ENCODE measurements at regions not wholly inside any gene's neighbourhood (a gene's known extent, or its start where the extent isn't known, plus 50 kb on each side); places are given as distances from the start of the nearest gene placed in this dataset.
A peak's percentile ranks its signal among the peaks of the same experiment; 100 is the strongest.
"Not testable (repeated sequence)": the region's sequence is repeated elsewhere in the genome, so short reads cannot be mapped to it uniquely, and the experiment has no call there.

- Histone ChIP-seq H3K4me1 (ENCODE audit: control insufficient read depth, insufficient read depth, low read length, poor library complexity, severe bottlenecking) (no peaks in the 10 kb centered on the region), H3K36me3 (ENCODE audit: control insufficient read depth, insufficient read depth, low read length) (no peaks in the 10 kb centered on the region), H3K9me3 (ENCODE audit: control insufficient read depth, low read length) (no peaks in the 10 kb centered on the region), H3K27ac (ENCODE audit: low read depth, low read length, severe bottlenecking) (no peak overlapping the region), H3K4me3 (ENCODE audit: extremely low read depth, insufficient read depth, low read length, poor library complexity, severe bottlenecking) (no peak overlapping the region)
- 80% methylated on average over 1 of the region's 3 CpGs; no CpG with 5 or more reads in 1 of the 2 experiments for WGBS, 2 experiments (ENCODE audit: insufficient coverage in 2 of 2)
These were observed 174.4 kb upstream of the SPIN4 start for GRCh38 chrX:63525491-63525890.

DNA sequence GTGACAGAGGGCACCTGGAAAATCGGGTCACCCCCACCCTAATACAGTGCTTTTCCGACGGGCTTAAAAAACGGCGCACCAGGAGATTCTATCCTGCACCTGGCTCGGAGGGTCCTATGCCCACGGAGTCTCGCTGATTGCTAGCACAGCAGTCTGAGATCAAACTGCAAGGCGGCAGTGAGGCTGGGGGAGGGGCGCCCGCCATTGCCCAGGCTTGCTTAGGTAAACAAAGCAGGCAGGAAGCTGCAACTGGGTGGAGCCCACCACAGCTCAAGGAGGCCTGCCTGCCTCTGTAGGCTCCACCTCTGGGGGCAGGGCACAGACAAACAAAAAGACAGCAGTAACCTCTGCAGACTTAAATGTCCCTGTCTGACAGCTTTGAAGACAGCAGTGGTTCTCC, 168.2 kb upstream of the SPIN4 start:
- not testable (repeated sequence) for H3K36me3 ChIP-seq (ENCODE audit: control insufficient read depth, insufficient read depth, low read length); H3K27ac ChIP-seq (ENCODE audit: low read depth, low read length, severe bottlenecking); H3K4me3 ChIP-seq (ENCODE audit: extremely low read depth, insufficient read depth, low read length, poor library complexity, severe bottlenecking); H3K4me1 ChIP-seq (ENCODE audit: control insufficient read depth, insufficient read depth, low read length, poor library complexity, severe bottlenecking); H3K9me3 ChIP-seq (ENCODE audit: control insufficient read depth, low read length)
- WGBS, 2 experiments (ENCODE audit: insufficient coverage in 2 of 2): no CpG with 5 or more reads among the region's 11 CpGs

DNA sequence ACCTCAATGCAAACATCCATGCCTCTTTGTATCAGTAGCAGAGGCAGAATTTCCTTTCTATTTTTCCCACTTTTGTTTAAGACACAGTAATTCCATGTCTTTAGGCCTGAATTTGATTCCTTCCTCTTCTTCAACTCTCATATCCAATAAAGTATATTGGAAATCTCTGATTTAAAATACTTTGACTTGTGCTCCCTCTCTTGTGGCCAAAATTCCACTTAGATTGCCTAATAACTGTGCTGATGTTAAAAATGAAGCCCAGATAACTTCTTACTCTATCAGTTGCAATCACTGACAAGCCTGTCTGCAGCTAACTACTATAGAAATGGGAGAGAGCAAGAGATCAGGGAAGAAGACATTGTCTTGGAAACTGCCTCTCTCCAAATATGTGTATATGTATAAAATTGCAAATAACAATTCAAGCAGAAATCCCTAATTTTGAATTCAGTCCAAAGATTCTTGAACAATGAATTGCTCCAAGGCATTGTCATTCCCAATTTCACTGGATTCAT, 163.5 kb upstream of the SPIN4 start:
- no peak overlapping the region for H3K4me3 ChIP-seq (ENCODE audit: extremely low read depth, insufficient read depth, low read length, poor library complexity, severe bottlenecking)
- H3K36me3 ChIP-seq (ENCODE audit: control insufficient read depth, insufficient read depth, low read length): no peaks in the 10 kb centered on the region
- H3K4me1 ChIP-seq (ENCODE audit: control insufficient read depth, insufficient read depth, low read length, poor library complexity, severe bottlenecking): peaks cover 5% of the 10 kb centered on the region
- no peak overlapping the region for H3K27ac ChIP-seq (ENCODE audit: low read depth, low read length, severe bottlenecking)
- no peaks in the 10 kb centered on the region for H3K9me3 ChIP-seq (ENCODE audit: control insufficient read depth, low read length)

DNA sequence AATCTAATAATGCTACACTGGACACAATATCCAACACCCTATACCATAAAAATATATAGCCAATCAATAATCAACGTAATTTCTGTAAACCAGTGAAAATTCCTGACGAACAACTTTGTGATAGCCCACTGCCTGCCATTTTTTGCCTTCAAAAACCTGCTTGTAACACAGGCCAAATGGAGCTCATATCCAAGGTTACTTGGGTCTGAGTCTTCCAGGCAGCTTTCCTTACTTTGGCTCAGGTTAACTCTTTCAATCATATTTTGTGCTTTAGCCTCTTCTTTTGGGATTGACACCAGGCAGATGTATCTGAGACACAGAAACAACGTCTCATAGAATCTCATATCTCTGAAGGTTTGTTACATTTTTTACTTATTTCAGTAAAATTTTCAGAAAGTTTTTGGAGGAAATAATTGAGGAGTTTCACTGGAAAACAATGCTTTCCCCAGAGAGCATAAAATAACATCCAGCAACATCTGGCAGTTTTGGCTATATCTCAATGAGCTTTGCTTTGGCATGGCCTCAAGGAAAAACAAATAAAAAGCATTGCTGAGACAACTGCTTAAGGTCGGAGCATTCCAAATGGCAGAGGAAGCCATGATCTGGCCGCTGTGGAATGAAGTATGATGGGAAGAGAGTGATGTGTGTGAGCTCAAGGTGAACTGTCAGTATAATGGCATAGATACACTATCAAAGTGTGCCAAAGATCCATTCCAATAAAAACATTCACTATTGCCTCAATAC, 162.9 kb upstream of the SPIN4 start:
- no peak overlapping the region for H3K4me3 ChIP-seq (ENCODE audit: extremely low read depth, insufficient read depth, low read length, poor library complexity, severe bottlenecking)
- H3K9me3 ChIP-seq (ENCODE audit: control insufficient read depth, low read length): no peaks in the 10 kb centered on the region
- H3K36me3 ChIP-seq (ENCODE audit: control insufficient read depth, insufficient read depth, low read length): no peaks in the 10 kb centered on the region
- peaks cover 5% of the 10 kb centered on the region for H3K4me1 ChIP-seq (ENCODE audit: control insufficient read depth, insufficient read depth, low read length, poor library complexity, severe bottlenecking)
- 89 to 100% methylated on average over 1 to 3 of the region's 5 CpGs for WGBS, 2 experiments (ENCODE audit: insufficient coverage in 2 of 2)
- H3K27ac ChIP-seq (ENCODE audit: low read depth, low read length, severe bottlenecking): no peak overlapping the region

DNA sequence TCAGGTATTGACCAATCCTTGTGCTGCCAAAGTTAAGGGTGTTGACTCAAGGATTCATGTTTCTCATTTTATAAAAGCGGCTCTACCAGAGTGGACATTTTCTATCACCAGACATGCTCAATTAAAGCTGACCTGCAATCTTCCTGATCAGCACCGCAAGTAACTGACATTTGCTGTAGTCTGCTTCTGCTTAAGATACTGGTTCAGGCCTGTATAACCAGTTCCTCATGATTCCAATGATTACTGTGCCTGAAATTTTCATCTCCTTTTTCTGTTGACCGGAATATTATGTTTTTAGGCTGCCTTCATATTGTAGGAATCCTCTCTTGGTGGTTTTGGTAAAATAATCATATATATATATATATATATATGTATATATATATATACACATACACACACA, 160.2 kb upstream of the SPIN4 start:
- Histone ChIP-seq H3K27ac (ENCODE audit: low read depth, low read length, severe bottlenecking) (no peak overlapping the region), H3K4me1 (ENCODE audit: control insufficient read depth, insufficient read depth, low read length, poor library complexity, severe bottlenecking) (peaks cover 5% of the 10 kb centered on the region), H3K36me3 (ENCODE audit: control insufficient read depth, insufficient read depth, low read length) (no peaks in the 10 kb centered on the region), H3K4me3 (ENCODE audit: extremely low read depth, insufficient read depth, low read length, poor library complexity, severe bottlenecking) (no peak overlapping the region), H3K9me3 (ENCODE audit: control insufficient read depth, low read length) (no peaks in the 10 kb centered on the region)
- WGBS, 2 experiments (ENCODE audit: insufficient coverage in 2 of 2): 100% methylated on average over 2 of the region's 3 CpGs; no CpG with 5 or more reads in 1 of the 2 experiments

DNA sequence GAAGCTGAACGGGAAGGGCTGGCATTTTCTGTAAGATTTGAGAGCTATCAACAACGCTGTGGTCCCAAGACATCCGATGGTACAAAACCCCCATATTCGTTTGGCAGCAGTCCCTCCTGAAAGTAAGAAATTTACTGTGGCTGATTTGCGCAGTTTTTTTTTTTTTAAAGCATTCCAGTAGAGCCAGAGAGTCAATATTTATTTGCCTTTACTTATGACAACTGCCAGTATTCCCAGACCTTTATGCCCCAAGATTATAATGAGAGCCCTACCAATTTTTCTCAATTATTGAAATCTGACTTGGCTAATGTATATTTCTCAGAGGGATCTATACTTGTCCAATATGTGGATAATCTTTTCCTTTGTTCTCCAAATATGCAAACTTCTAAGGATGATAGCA, 157.5 kb upstream of the SPIN4 start:
- Histone ChIP-seq H3K36me3 (ENCODE audit: control insufficient read depth, insufficient read depth, low read length) (no peaks in the 10 kb centered on the region), H3K4me3 (ENCODE audit: extremely low read depth, insufficient read depth, low read length, poor library complexity, severe bottlenecking) (no peak overlapping the region), H3K4me1 (ENCODE audit: control insufficient read depth, insufficient read depth, low read length, poor library complexity, severe bottlenecking) (peaks cover 6% of the 10 kb centered on the region), H3K27ac (ENCODE audit: low read depth, low read length, severe bottlenecking) (no peak overlapping the region), H3K9me3 (ENCODE audit: control insufficient read depth, low read length) (no peaks in the 10 kb centered on the region)
- 96% methylated on average over 3 of the region's 5 CpGs; no CpG with 5 or more reads in 1 of the 2 experiments for WGBS, 2 experiments (ENCODE audit: insufficient coverage in 2 of 2)

GRCh38 chrX:63506320-63506719, 155.2 kb upstream of the SPIN4 start:
- peaks cover 6% of the 10 kb centered on the region for H3K4me1 ChIP-seq (ENCODE audit: control insufficient read depth, insufficient read depth, low read length, poor library complexity, severe bottlenecking)
- WGBS, 2 experiments (ENCODE audit: insufficient coverage in 2 of 2): no CpG with 5 or more reads among the region's 1 CpG

DNA sequence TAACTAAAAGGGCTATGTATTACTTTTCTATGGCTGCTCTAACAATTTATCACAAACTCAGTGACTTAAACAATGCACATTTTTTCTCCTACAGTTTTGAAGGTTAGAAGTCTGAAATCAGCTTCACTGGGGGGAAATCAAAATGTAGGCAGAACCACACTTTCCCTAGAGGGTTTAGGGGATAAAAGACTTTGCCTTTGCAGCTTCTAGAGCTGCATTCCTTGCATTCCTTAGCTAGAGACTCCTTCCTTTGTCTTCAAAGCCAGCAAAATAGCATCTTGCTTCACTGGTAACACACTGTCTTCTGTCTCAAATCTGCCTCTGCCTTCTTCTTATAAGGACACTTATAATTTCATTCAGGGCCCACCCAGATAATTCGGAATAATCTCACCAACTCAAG, 152.4 kb upstream of the SPIN4 start:
- peak overlapping the region; percentile 62 for H3K27ac ChIP-seq (ENCODE audit: low read depth, low read length, severe bottlenecking)
- WGBS, 2 experiments (ENCODE audit: insufficient coverage in 2 of 2): no CpG with 5 or more reads among the region's 1 CpG
- no peaks in the 10 kb centered on the region for H3K36me3 ChIP-seq (ENCODE audit: control insufficient read depth, insufficient read depth, low read length)
- peaks cover 2% of the 10 kb centered on the region for H3K9me3 ChIP-seq (ENCODE audit: control insufficient read depth, low read length)
- peaks cover 6% of the 10 kb centered on the region for H3K4me1 ChIP-seq (ENCODE audit: control insufficient read depth, insufficient read depth, low read length, poor library complexity, severe bottlenecking)
- H3K4me3 ChIP-seq (ENCODE audit: extremely low read depth, insufficient read depth, low read length, poor library complexity, severe bottlenecking): no peak overlapping the region

More at GRCh38 chrX:63506320-63506719, 155.2 kb upstream of the SPIN4 start:
- no peaks in the 10 kb centered on the region for H3K9me3 ChIP-seq (ENCODE audit: control insufficient read depth, low read length)
- H3K27ac ChIP-seq (ENCODE audit: low read depth, low read length, severe bottlenecking): no peak overlapping the region
- no peaks in the 10 kb centered on the region for H3K36me3 ChIP-seq (ENCODE audit: control insufficient read depth, insufficient read depth, low read length)
- H3K4me3 ChIP-seq (ENCODE audit: extremely low read depth, insufficient read depth, low read length, poor library complexity, severe bottlenecking): no peak overlapping the region

DNA sequence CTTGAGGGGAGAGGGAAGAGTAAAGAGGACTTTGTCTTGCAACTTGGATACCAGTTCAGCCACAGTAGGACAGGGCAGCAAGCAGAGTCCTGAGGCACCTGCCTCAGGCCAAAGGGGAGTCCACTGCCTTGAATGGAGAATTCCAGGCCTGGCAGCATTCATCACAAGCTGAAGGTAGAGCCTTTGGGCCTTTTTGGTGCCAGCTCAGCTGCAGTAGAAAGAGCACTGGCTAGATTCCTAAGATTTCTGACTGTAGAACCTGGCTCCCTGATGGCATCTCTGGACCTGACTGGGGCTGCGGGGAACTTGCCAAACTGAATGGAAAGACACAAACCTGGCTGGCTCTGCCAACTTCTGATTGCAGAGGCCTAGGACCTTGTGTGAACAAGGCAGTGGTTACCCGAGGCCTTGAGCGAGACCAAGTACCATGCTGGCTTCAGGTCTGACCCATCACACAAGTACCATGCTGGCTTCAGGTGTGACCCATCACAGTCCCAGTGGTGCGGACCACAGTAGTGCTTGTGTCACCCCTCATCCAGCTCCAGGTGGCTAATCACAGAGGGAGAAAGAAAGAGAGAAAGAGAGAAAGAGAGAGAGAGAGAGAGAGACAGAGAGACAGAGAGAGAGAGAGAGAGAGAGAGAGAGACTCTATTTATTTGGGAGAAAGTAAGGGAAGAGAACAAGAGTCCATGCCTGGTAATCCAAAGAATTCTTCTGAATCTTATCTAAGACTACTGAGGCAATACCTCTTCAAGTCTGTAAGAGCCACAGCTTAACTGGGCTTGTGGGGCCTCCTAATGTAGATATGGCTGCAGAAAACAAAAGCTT, 137.6 kb upstream of the SPIN4 start:
- no peaks in the 10 kb centered on the region for H3K9me3 ChIP-seq (ENCODE audit: control insufficient read depth, low read length)
- no peak overlapping the region for H3K4me3 ChIP-seq (ENCODE audit: extremely low read depth, insufficient read depth, low read length, poor library complexity, severe bottlenecking)
- no peak overlapping the region for H3K27ac ChIP-seq (ENCODE audit: low read depth, low read length, severe bottlenecking)
- no peaks in the 10 kb centered on the region for H3K36me3 ChIP-seq (ENCODE audit: control insufficient read depth, insufficient read depth, low read length)
- H3K4me1 ChIP-seq (ENCODE audit: control insufficient read depth, insufficient read depth, low read length, poor library complexity, severe bottlenecking): no peaks in the 10 kb centered on the region
- WGBS, 2 experiments (ENCODE audit: insufficient coverage in 2 of 2): 86 to 100% methylated on average over 1 of the region's 4 CpGs

GRCh38 chrX:63475200-63475599, 124.1 kb upstream of the SPIN4 start:
- Histone ChIP-seq H3K36me3 (ENCODE audit: control insufficient read depth, insufficient read depth, low read length) (no peaks in the 10 kb centered on the region), H3K4me1 (ENCODE audit: control insufficient read depth, insufficient read depth, low read length, poor library complexity, severe bottlenecking) (no peaks in the 10 kb centered on the region), H3K27ac (ENCODE audit: low read depth, low read length, severe bottlenecking) (no peak overlapping the region), H3K9me3 (ENCODE audit: control insufficient read depth, low read length) (peaks cover 13% of the 10 kb centered on the region), H3K4me3 (ENCODE audit: extremely low read depth, insufficient read depth, low read length, poor library complexity, severe bottlenecking) (no peak overlapping the region)
- WGBS, 2 experiments (ENCODE audit: insufficient coverage in 2 of 2): 83 to 100% methylated on average over 1 of the region's 1 CpG

- Histone ChIP-seq H3K4me1 (ENCODE audit: control insufficient read depth, insufficient read depth, low read length, poor library complexity, severe bottlenecking) (no peaks in the 10 kb centered on the region), H3K36me3 (ENCODE audit: control insufficient read depth, insufficient read depth, low read length) (peaks cover 3% of the 10 kb centered on the region), H3K4me3 (ENCODE audit: extremely low read depth, insufficient read depth, low read length, poor library complexity, severe bottlenecking) (no peak overlapping the region), H3K27ac (ENCODE audit: low read depth, low read length, severe bottlenecking) (no peak overlapping the region), H3K9me3 (ENCODE audit: control insufficient read depth, low read length) (peaks cover 13% of the 10 kb centered on the region)
- WGBS, 2 experiments (ENCODE audit: insufficient coverage in 2 of 2): no CpG with 5 or more reads among the region's 1 CpG
These were observed 119.9 kb upstream of the SPIN4 start for GRCh38 chrX:63471004-63471403.
